ENCODE measurements at regions not wholly inside any gene's neighbourhood (a gene's known extent, or its start where the extent isn't known, plus 50 kb on each side); places are given as distances from the start of the nearest gene placed in this dataset.

GRCh38 chr3:99419116-99419515 is 219.3 kb upstream of the COL8A1 start:
- TF ChIP-seq CTCF (conservative IDR thresholded peaks at IDR 0.05; ENCODE audit: low read length), result no peak
- TF ChIP-seq EZH2phosphoT487 (IDR thresholded peaks at IDR 0.05; ENCODE audit: borderline replicate concordance, low read depth, low read length), result no peak
